Heart left ventricle (tissue), 13 donors: ENCODE measurements at regions not wholly inside any gene's neighbourhood (a gene's known extent, or its start where the extent isn't known, plus 50 kb on each side); places are given as distances from the start of the nearest gene placed in this dataset.

Source experiments
- POLR2A ChIP-seq, 2 donors: fragments of 450-650 bp; IDR thresholded peaks; one replicate each; pipeline ENCODE4 v1.6.1; 2017; ENCODE audit warnings: antibody characterized with exemption in 2 of 2, mild to moderate bottlenecking in 2 of 2, moderate library complexity in 2 of 2
- TF ChIP-seq, protein P1 (sequence below), 12 donors: fragments of 200-600 bp; sonication (generic) in 4 of 12; IDR thresholded peaks; one replicate each; pipeline versions ENCODE4 v1.5.0 to v1.8.0; 2018 to 2022; ENCODE audit warnings: antibody characterized with exemption in 12 of 12, mild to moderate bottlenecking in 5 of 12
- donor health status: ischemic (EF 13 %, LVEDD 7.1; RV severe dilation, severe dysfunction).
- donor health status: DM: no; HTN: yes; CAD: no.
- donor health status: DM: no; HTN: no; CAD: no.
- donor health status: ischemic (EF 25% LVEDD 6.9; RV normal size, moderate dysfunction).
- donor health status: ischemic (EF 25% LVEDD 5.7; RV mildly dilated, moderate dysfunction).
- donor health status: ischemic (EF 35%, LVEDD 5.7; RV mildly dilated, moderate dysfunction).
- donor health status: nonischemic (EF 11% LVEDD 7.7; RV severe dilation, severe dysfunction).
- donor health status: DM: yes; HTN: yes; CAD: no.
- donor health status: PGD.
- donor health status: ischemic (EF 29% LVEDD 5.4; RV normal size, mild dysfunction).
- donor health status: nonischemic (EF 23%, LVEDD 6.1; RV moderate dilation, normal function).

DNA sequence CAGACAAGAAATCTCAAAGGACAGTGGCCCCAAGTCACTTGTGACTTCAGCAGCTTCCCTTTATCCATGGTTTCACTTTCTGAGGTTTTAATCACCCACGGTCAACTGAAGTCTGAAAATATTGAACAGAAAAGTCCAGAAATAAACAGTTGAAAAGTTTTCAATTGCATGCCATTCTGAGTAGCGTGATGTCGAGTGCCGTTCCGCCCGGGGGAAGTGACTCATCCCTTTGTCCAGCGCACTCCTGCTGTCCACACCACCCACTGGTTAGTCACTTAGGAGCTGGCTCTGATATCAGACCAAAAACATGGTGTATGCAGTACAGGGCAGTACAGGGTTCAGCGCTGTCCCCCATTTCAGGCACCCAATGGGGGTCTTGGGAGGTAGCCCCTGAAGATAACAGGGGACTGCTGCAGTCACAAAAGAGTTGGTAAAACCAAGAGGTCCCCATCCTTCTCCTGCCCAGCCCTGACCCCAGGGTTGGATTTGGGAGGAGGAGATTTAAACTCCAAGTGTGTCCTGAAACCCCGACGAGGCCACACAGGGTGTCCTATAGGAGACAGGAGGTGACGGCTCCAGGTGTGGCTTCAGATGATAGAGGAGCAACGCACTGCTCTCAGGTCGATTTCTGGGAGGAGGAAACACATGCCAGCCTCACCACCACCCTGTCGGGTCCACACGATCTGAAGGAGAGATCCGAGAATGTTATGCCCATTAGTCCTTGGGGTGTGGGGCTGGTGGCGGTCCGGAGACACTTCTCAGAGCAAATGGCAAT, 390.1 kb downstream of the CTTN start:
- TF ChIP-seq, protein P1, sequence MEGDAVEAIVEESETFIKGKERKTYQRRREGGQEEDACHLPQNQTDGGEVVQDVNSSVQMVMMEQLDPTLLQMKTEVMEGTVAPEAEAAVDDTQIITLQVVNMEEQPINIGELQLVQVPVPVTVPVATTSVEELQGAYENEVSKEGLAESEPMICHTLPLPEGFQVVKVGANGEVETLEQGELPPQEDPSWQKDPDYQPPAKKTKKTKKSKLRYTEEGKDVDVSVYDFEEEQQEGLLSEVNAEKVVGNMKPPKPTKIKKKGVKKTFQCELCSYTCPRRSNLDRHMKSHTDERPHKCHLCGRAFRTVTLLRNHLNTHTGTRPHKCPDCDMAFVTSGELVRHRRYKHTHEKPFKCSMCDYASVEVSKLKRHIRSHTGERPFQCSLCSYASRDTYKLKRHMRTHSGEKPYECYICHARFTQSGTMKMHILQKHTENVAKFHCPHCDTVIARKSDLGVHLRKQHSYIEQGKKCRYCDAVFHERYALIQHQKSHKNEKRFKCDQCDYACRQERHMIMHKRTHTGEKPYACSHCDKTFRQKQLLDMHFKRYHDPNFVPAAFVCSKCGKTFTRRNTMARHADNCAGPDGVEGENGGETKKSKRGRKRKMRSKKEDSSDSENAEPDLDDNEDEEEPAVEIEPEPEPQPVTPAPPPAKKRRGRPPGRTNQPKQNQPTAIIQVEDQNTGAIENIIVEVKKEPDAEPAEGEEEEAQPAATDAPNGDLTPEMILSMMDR (IDR thresholded peaks at IDR 0.05), result no peak
- TF ChIP-seq POLR2A (IDR thresholded peaks at IDR 0.05), result no peak
